K562 (cell line): ENCODE measurements at regions not wholly inside any gene's neighbourhood (a gene's known extent, or its start where the extent isn't known, plus 50 kb on each side); places are given as distances from the start of the nearest gene placed in this dataset.

Experiments used
- ATAC-seq: fragments of 200-7000 bp; cut with Tn5 transposase; 3 replicates; pipeline ENCODE4 v1.9.1; 2020; ENCODE audit warnings: moderate library complexity
- BruUV-seq: library from RNA; stranded (reverse); fragments of 400-500 nt; replicated peaks from 2 replicates; lab custom pipeline; 2021; lab: Mats Ljungman, UMichigan
- CTCF ChIA-PET: fragments of 300-600 bp; formaldehyde crosslinking; extraction: SDS; loops from one replicate; lab custom pipeline; 2021; ENCODE audit warnings: low intra/inter-chr PET ratio; lab: Yijun Ruan, JAX
- POLR2A ChIA-PET: fragments of 300-600, 350-650 bp; sonication (Branson Sonifier 250); formaldehyde crosslinking; extraction: SDS; loops from one replicate; lab custom pipeline; 2021; ENCODE audit warnings: antibody characterized with exemption, inconsistent platforms; lab: Yijun Ruan, JAX
- DNase-seq, 4 experiments: peaks; one replicate each; pipeline versions ENCODE4 v3.0.0 to v3.0.0-alpha.2; 2011 to 2018; ENCODE audit warnings: low spot score in 3 of 4, mixed read lengths in 3 of 4; ENCODE audit errors: extremely low read depth in 1 of 4
- FAIRE-seq: peaks from 2 replicates; lab custom pipeline; 2011; peaks lifted over from hg19 to GRCh38; lab: Jason Lieb, UNC
- H2AFZ ChIP-seq: 2 replicates; pipeline ENCODE4 v1.6.0; 2011; ENCODE audit warnings: low read depth, low read length, control low read depth, inconsistent platforms
- H3K27ac ChIP-seq: fragments of 200-600 bp; 3 replicates; pipeline ENCODE4 v1.8.0; 2011; ENCODE audit warnings: low read depth, mild to moderate bottlenecking, control low read depth, inconsistent platforms, low read length, moderate library complexity, mixed read lengths; ENCODE audit errors: extremely low read depth
- H3K27me3 ChIP-seq, 2 experiments: fragments of 300-600 bp in 1 of 2; 2 replicates in 1 of 2; 3 replicates in 1 of 2; pipeline versions ENCODE4 v1.6.0 to v1.8.0; 2011; ENCODE audit warnings: inconsistent platforms in 2 of 2, low read length in 2 of 2, mild to moderate bottlenecking in 1 of 2, mixed read lengths in 1 of 2, moderate library complexity in 1 of 2; ENCODE audit not compliant: control insufficient read depth in 2 of 2, insufficient read depth in 2 of 2
- H3K36me3 ChIP-seq: fragments of 300-600 bp; 3 replicates; pipeline ENCODE4 v1.8.0; 2011; ENCODE audit warnings: mild to moderate bottlenecking, low read length, inconsistent platforms; ENCODE audit not compliant: control insufficient read depth, insufficient read depth
- H3K4me1 ChIP-seq, 2 experiments: fragments of 200-600 bp in 1 of 2; replicated peaks in 1 of 2; 2 replicates in 1 of 2; 3 replicates in 1 of 2; pipeline versions ENCODE4 v1.5.1 to v1.8.0; 2011; ENCODE audit warnings: inconsistent platforms in 2 of 2, low read length in 2 of 2, mild to moderate bottlenecking in 1 of 2, mixed read lengths in 1 of 2, moderate library complexity in 1 of 2; ENCODE audit not compliant: control insufficient read depth in 2 of 2, insufficient read depth in 2 of 2
- H3K4me2 ChIP-seq: 2 replicates; pipeline ENCODE4 v1.6.1; 2011; ENCODE audit warnings: low read length, control low read depth, inconsistent platforms, mixed read lengths; ENCODE audit not compliant: insufficient read depth
- H3K4me3 ChIP-seq: fragments of 200-600 bp; sonication (generic), shearing (Covaris generic); 2 replicates; pipeline ENCODE4 v1.5.1; 2016; ENCODE audit warnings: control low read depth, inconsistent platforms
- H3K79me2 ChIP-seq: fragments of 200-600 bp; 3 replicates; pipeline ENCODE4 v1.8.0; 2011; ENCODE audit warnings: low read length, inconsistent platforms; ENCODE audit not compliant: control insufficient read depth, insufficient read depth
- H3K9ac ChIP-seq, 2 experiments: 2 replicates each; pipeline versions ENCODE4 v1.6.0 to v1.6.1; 2011; ENCODE audit warnings: low read depth in 2 of 2, low read length in 2 of 2, control low read depth in 1 of 2, inconsistent platforms in 1 of 2, mild to moderate bottlenecking in 1 of 2, mixed read lengths in 1 of 2; ENCODE audit not compliant: insufficient read depth in 1 of 2
- H3K9me1 ChIP-seq: one replicate; pipeline ENCODE4 v1.6.0; 2011; ENCODE audit warnings: inconsistent platforms, mild to moderate bottlenecking, low read length, moderate library complexity; ENCODE audit not compliant: control insufficient read depth, insufficient read depth
- H3K9me3 ChIP-seq: replicated peaks from 2 replicates; pipeline ENCODE4 v1.5.1; 2011; ENCODE audit warnings: low read depth, low read length, inconsistent platforms; ENCODE audit not compliant: control insufficient read depth, insufficient read depth
- H4K20me1 ChIP-seq: replicated peaks from 2 replicates; pipeline ENCODE4 v1.6.1; 2011; ENCODE audit warnings: low read length, inconsistent platforms, mixed read lengths; ENCODE audit not compliant: control insufficient read depth, insufficient read depth
- BDP1 ChIP-seq: IDR thresholded peaks from 3 replicates; pipeline ENCODE4 v1.6.1; 2011; ENCODE audit not compliant: insufficient read length, insufficient read depth
- NCOA4 ChIP-seq: fragments of 450-650 bp; IDR thresholded peaks from 2 replicates; pipeline ENCODE4 v1.6.1; 2018; ENCODE audit warnings: mild to moderate bottlenecking; ENCODE audit not compliant: partially characterized antibody
- NCOR1 ChIP-seq: fragments of 450-650 bp; IDR thresholded peaks from 2 replicates; pipeline ENCODE4 v1.6.1; 2016; ENCODE audit warnings: mild to moderate bottlenecking, moderate library complexity
- POLR2H ChIP-seq: IDR thresholded peaks from 2 replicates; pipeline ENCODE4 v1.6.1; 2016; ENCODE audit warnings: missing genetic modification characterization, low read depth, mild to moderate bottlenecking, control low read depth, missing compliant biosample characterization, moderate library complexity
- RBM34 ChIP-seq: fragments of 200-400 bp; formaldehyde crosslinking; IDR thresholded peaks from 2 replicates; pipeline ENCODE4 v1.6.1; 2018; ENCODE audit warnings: low read length, borderline replicate concordance; ENCODE audit not compliant: insufficient read depth
- SNRNP70 ChIP-seq: fragments of 200-400 bp; formaldehyde crosslinking; optimal IDR thresholded peaks from 2 replicates; pipeline ENCODE3; 2017; ENCODE audit warnings: low read depth, low read length
- WGBS: fragments of 100-300 bp; shearing (Covaris generic); methylation state at CpG from one replicate; pipeline ENCODE4 v1.1.6; 2016; ENCODE audit warnings: low coverage, mixed read lengths; ENCODE audit not compliant: insufficient coverage; ENCODE audit errors: missing lambda C conversion rate; 5-methylcytosine and 5-hydroxymethylcytosine counted together
- in situ Hi-C: fragments of 300-500 bp; cut with MboI; formaldehyde crosslinking; loops from 4 replicates; pipeline ENCODE4 v1.15.0; 2018; ENCODE audit warnings: inconsistent platforms, mixed read lengths
- intact Hi-C: fragments of 100-400 bp; cut with micrococcal nuclease; formaldehyde crosslinking; loops from 2 replicates; pipeline ENCODE4 v1.14.2; 2022
- TF ChIP-seq, protein P1 (sequence below): fragments of 450-650 bp; IDR thresholded peaks from 2 replicates; pipeline ENCODE4 v1.7.0; 2016; ENCODE audit warnings: borderline replicate concordance
- TF ChIP-seq, protein P2 (sequence below): fragments of 450-650 bp; formaldehyde crosslinking; IDR thresholded peaks from 2 replicates; pipeline ENCODE4 v1.4.0; 2020; ENCODE audit warnings: mild to moderate bottlenecking, moderate library complexity
- TF ChIP-seq, protein P3 (sequence below), 2 experiments: IDR thresholded peaks; 2 replicates each; pipeline ENCODE4 v1.6.1; 2011; ENCODE audit warnings: borderline replicate concordance in 1 of 2, control low read depth in 1 of 2, low read depth in 1 of 2, low read length in 1 of 2, mild to moderate bottlenecking in 1 of 2, mixed read lengths in 1 of 2, moderate library complexity in 1 of 2; ENCODE audit not compliant: insufficient read depth in 1 of 2, insufficient read length in 1 of 2, poor library complexity in 1 of 2, severe bottlenecking in 1 of 2; ENCODE audit errors: extremely low read depth in 1 of 2

DNA sequence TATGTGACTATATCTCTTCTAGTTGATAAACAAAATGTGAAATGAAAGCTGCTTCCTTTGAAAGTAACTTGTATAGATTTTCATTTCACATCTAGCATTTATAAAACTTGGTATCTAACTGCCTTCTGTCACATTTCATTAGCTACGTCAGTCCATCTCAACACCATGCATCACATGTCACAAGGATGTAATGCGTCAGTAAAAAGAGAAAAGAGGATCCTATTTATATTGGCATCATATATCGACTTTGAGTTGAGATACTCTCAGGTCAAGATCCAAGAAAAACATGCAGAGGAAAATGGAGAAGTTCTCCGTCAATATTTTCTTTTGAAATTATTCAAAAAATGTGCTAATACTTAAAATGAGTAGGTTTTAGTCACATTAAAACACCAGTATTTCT lies 1211.2 kb downstream of the EFNA5 start:
- intact Hi-C loops, result no loop called here
- DNase-seq (no peak), FAIRE-seq (no peak), ATAC-seq (no peak)
- Histone ChIP-seq H3K9ac (no peak overlapping the region), H2AFZ (no peak overlapping the region), H3K4me2 (no peak overlapping the region), H4K20me1 (no peaks in the 10 kb centered on the region), H3K9me3 (0 out of 2 replicates have a peak, but pooled peaks cover 2% of the 10 kb centered on the region), H3K27me3 (no peaks in the 10 kb centered on the region), H3K36me3 (no peaks in the 10 kb centered on the region), H3K79me2 (no peaks in the 10 kb centered on the region), H3K4me3 (no peak overlapping the region), H3K9me1 (no peaks in the 10 kb centered on the region), H3K27ac (no peak overlapping the region), H3K4me1 (no peaks in the 10 kb centered on the region; a peak in 1 of 5 replicates)
- ChIA-PET POLR2A (no interaction called here), CTCF (interaction anchor here (0.8 kb wide), 1 partner anchor 39 kb away, joined by 3 read pairs; no protein-coding TSS in a partner anchor)
- WGBS, result 0% methylated on average over 4 of the region's 4 CpGs
- no TSS peak for BruUV-seq
- in situ Hi-C loops, result no loop called here
- TF ChIP-seq, protein P1, sequence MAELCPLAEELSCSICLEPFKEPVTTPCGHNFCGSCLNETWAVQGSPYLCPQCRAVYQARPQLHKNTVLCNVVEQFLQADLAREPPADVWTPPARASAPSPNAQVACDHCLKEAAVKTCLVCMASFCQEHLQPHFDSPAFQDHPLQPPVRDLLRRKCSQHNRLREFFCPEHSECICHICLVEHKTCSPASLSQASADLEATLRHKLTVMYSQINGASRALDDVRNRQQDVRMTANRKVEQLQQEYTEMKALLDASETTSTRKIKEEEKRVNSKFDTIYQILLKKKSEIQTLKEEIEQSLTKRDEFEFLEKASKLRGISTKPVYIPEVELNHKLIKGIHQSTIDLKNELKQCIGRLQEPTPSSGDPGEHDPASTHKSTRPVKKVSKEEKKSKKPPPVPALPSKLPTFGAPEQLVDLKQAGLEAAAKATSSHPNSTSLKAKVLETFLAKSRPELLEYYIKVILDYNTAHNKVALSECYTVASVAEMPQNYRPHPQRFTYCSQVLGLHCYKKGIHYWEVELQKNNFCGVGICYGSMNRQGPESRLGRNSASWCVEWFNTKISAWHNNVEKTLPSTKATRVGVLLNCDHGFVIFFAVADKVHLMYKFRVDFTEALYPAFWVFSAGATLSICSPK, result no peak
- TF ChIP-seq, protein P2, sequence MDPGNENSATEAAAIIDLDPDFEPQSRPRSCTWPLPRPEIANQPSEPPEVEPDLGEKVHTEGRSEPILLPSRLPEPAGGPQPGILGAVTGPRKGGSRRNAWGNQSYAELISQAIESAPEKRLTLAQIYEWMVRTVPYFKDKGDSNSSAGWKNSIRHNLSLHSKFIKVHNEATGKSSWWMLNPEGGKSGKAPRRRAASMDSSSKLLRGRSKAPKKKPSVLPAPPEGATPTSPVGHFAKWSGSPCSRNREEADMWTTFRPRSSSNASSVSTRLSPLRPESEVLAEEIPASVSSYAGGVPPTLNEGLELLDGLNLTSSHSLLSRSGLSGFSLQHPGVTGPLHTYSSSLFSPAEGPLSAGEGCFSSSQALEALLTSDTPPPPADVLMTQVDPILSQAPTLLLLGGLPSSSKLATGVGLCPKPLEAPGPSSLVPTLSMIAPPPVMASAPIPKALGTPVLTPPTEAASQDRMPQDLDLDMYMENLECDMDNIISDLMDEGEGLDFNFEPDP (CRISPR knock-in tag), result no peak
- TF ChIP-seq POLR2H (tag), result no peak
- TF ChIP-seq RBM34, result no peak
- no peak for TF ChIP-seq SNRNP70
- no peak for TF ChIP-seq NCOA4
- no peak for TF ChIP-seq NCOR1
- TF ChIP-seq, protein P3, sequence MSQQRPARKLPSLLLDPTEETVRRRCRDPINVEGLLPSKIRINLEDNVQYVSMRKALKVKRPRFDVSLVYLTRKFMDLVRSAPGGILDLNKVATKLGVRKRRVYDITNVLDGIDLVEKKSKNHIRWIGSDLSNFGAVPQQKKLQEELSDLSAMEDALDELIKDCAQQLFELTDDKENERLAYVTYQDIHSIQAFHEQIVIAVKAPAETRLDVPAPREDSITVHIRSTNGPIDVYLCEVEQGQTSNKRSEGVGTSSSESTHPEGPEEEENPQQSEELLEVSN (IDR thresholded peaks at IDR 0.05; ENCODE audit: borderline replicate concordance in 1 of 2, extremely low read depth in 1 of 2, insufficient read depth in 1 of 2, insufficient read length in 1 of 2, low read depth in 1 of 2, low read length in 1 of 2, poor library complexity in 1 of 2, severe bottlenecking in 1 of 2), result no peak
- TF ChIP-seq BDP1, result no peak
